AG04449 (cell line): ENCODE measurements at regions not wholly inside any gene's neighbourhood (a gene's known extent, or its start where the extent isn't known, plus 50 kb on each side); places are given as distances from the start of the nearest gene placed in this dataset.
"Not testable (repeated sequence)": the region's sequence is repeated elsewhere in the genome, so short reads cannot be mapped to it uniquely, and the experiment has no call there.

ENCODE experiments used
- CTCF ChIA-PET: fragments of 350-600 bp; formaldehyde crosslinking; extraction: SDS; loops from one replicate; lab custom pipeline; 2021; ENCODE audit warnings: antibody characterized with exemption; lab: Yijun Ruan, JAX
- POLR2A ChIA-PET: fragments of 400-600, 350-600 bp; formaldehyde crosslinking; extraction: SDS; loops from one replicate; lab custom pipeline; 2020; ENCODE audit warnings: antibody characterized with exemption, inconsistent platforms; lab: Yijun Ruan, JAX
- DNase-seq: peaks from one replicate; pipeline ENCODE4 v3.0.0-alpha.2; 2010; ENCODE audit warnings: low read depth, low spot score
- H3K4me3 ChIP-seq: 2 replicates; pipeline ENCODE4 v1.5.1; 2011; ENCODE audit warnings: low read depth, mild to moderate bottlenecking, control low read depth, low read length
- TF ChIP-seq, protein P1 (sequence below): IDR thresholded peaks from one replicate; pipeline ENCODE4 v1.5.1; 2011; ENCODE audit warnings: mild to moderate bottlenecking, moderate library complexity, low read length, control low read depth, inconsistent platforms; ENCODE audit not compliant: insufficient read depth; ENCODE audit errors: missing control alignments

- POLR2A ChIA-PET, result no interaction called here
- CTCF ChIA-PET, result no interaction called here
- no peak for DNase-seq
- H3K4me3 ChIP-seq, result no peak overlapping the region
- TF ChIP-seq, protein P1, sequence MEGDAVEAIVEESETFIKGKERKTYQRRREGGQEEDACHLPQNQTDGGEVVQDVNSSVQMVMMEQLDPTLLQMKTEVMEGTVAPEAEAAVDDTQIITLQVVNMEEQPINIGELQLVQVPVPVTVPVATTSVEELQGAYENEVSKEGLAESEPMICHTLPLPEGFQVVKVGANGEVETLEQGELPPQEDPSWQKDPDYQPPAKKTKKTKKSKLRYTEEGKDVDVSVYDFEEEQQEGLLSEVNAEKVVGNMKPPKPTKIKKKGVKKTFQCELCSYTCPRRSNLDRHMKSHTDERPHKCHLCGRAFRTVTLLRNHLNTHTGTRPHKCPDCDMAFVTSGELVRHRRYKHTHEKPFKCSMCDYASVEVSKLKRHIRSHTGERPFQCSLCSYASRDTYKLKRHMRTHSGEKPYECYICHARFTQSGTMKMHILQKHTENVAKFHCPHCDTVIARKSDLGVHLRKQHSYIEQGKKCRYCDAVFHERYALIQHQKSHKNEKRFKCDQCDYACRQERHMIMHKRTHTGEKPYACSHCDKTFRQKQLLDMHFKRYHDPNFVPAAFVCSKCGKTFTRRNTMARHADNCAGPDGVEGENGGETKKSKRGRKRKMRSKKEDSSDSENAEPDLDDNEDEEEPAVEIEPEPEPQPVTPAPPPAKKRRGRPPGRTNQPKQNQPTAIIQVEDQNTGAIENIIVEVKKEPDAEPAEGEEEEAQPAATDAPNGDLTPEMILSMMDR, result no peak
Measured at GRCh38 chr4:1544861-1545281, 138.6 kb upstream of the NKX1-1 start.

DNA sequence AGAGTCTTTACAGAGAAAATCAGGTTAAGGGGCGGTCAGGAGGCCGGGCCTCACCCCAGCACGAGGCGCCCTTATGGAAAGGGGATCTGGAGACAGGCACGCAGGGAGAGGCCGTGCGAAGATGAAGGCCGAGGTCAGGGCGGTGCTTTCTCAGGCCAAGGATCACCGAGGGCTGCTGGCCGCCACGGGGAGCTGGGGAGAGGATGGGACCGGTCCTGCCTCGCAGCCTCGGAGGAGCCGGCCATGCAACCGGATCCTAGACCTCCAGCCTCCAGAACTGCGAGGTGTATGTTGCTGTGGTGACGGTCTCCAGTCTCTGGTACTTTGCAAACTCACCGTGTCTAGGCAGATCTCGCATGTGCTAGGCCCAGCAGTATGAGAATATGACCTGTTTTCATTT lies 138.2 kb upstream of the NKX1-1 start:
- POLR2A ChIA-PET, H3K4me3 ChIP-seq, DNase-seq: not testable (repeated sequence)
- CTCF ChIA-PET, result interaction anchor here (1.0 kb wide), 1 partner anchor 31 kb away, joined by 4 read pairs; no protein-coding TSS in a partner anchor

DNA sequence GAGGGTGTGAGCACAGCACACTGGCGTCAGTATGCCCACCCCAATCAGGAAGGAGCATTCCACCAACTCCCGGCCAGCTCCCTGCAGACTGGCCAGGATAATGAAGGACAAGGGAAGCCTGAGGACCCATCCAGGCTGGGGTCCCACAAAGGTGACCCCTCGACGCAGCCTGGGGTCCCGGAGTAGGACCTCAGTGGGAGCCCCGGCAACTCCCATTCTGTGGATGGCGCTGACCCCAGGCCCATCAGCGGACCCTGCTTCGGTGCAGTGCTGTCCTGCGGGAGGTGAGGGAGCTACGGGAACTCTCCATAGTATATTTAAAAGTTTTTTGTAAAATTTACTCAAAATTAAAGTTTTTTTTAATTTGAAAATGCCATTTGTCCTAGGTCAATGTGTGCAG lies 137.7 kb upstream of the NKX1-1 start:
- ChIA-PET POLR2A (no interaction called here), CTCF (interaction anchor here (1.0 kb wide), 2 partner anchors 31 to 36 kb away, joined by 3 to 4 read pairs; no protein-coding TSS in a partner anchor)
- no peak overlapping the region for H3K4me3 ChIP-seq
- TF ChIP-seq, protein P1, result no peak
- no peak for DNase-seq

DNA sequence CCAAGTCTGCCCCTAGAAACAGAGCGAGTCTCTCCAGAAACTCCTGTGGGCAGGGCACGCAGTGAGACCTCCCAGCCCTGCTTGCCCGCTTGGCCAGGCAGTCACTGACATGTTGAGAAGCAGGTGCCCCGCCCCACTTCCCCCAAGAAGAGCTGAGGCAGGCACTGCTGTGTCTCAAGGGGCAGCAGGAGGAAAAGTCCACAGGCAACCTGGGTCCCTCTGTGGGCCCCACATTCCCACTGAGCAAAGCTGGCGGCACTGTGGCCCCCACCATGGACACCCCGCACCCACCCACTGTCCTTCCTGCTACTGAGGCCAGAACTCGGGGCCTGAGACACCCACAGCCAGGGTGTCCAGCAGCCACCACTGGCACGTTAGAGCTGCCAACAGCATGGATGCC lies 137.3 kb upstream of the NKX1-1 start:
- POLR2A ChIA-PET, result no interaction called here
- CTCF ChIA-PET, result interaction anchor here (1.0 kb wide), 2 partner anchors 30 to 37 kb away, joined by 3 to 4 read pairs; no protein-coding TSS in a partner anchor

GRCh38 chr4:1542516-1543320 lies 136.5 kb upstream of the NKX1-1 start:
- H3K4me3 ChIP-seq, result no peak overlapping the region
- ChIA-PET CTCF (interaction anchor here (1.0 kb wide), 1 partner anchor 38 kb away, joined by 3 read pairs; no protein-coding TSS in a partner anchor), POLR2A (no interaction called here)
- DNase-seq, result no peak
- TF ChIP-seq, protein P1, result no peak

More for the DNA sequence above, 137.3 kb upstream of the NKX1-1 start:
- TF ChIP-seq, protein P1, result no peak
- no peak for DNase-seq
- no peak overlapping the region for H3K4me3 ChIP-seq

GRCh38 chr4:1542226-1542490 lies 135.9 kb upstream of the NKX1-1 start:
- POLR2A ChIA-PET, result no interaction called here
- no peak for DNase-seq
- no peak overlapping the region for H3K4me3 ChIP-seq
- TF ChIP-seq, protein P1, result no peak
- CTCF ChIA-PET, result no interaction called here
